GM12878 (cell line): ENCODE measurements at regions not wholly inside any gene's neighbourhood (a gene's known extent, or its start where the extent isn't known, plus 50 kb on each side); places are given as distances from the start of the nearest gene placed in this dataset.

ENCODE experiments used
- ATAC-seq: fragments of 200-7000 bp; cut with Tn5 transposase; 3 replicates; pipeline ENCODE4 v1.9.1; 2020; ENCODE audit warnings: mild to moderate bottlenecking, moderate library complexity
- BruUV-seq: library from RNA; stranded (reverse); fragments of 400-500 nt; replicated peaks from 2 replicates; lab custom pipeline; 2021; lab: Mats Ljungman, UMichigan
- CTCF ChIA-PET: fragments of 300-600 bp; sonication (Branson Sonifier 250); formaldehyde crosslinking; extraction: SDS; loops from one replicate; lab custom pipeline; 2021; ENCODE audit warnings: inconsistent platforms; lab: Yijun Ruan, JAX
- POLR2A ChIA-PET: fragments of 350-600 bp; formaldehyde crosslinking; extraction: SDS; loops from one replicate; lab custom pipeline; 2021; ENCODE audit warnings: inconsistent platforms; lab: Charles Lee
- RAD21 ChIA-PET: fragments of 300-600 bp; sonication (Branson Sonifier 250); formaldehyde crosslinking; loops from one replicate; lab custom pipeline; 2023; ENCODE audit warnings: antibody characterized with exemption; ENCODE audit not compliant: unreplicated experiment; lab: Charles Lee
- SMC1A ChIA-PET: fragments of 300-600 bp; sonication (Branson Sonifier 250); formaldehyde crosslinking; loops from one replicate; lab custom pipeline; 2023; ENCODE audit not compliant: unreplicated experiment, uncharacterized antibody; lab: Charles Lee
- DNase-seq: peaks from one replicate; pipeline ENCODE4 v3.0.0-alpha.2; 2011; ENCODE audit warnings: low read depth, low spot score
- FAIRE-seq: peaks from 3 replicates; lab custom pipeline; 2011; peaks lifted over from hg19 to GRCh38; lab: Jason Lieb, UNC
- H2AFZ ChIP-seq: 2 replicates; pipeline ENCODE4 v1.6.0; 2011; ENCODE audit warnings: low read depth, low read length, control low read depth; ENCODE audit not compliant: control insufficient read depth
- H3K27ac ChIP-seq: 2 replicates; pipeline ENCODE4 v1.5.1; 2011; ENCODE audit warnings: control low read depth; ENCODE audit not compliant: control insufficient read depth, insufficient read depth
- H3K27me3 ChIP-seq, 2 experiments: replicated peaks in 1 of 2; 2 replicates each; pipeline versions ENCODE4 v1.6.0 to v1.6.1; 2011; ENCODE audit warnings: low read length in 1 of 2; ENCODE audit not compliant: control insufficient read depth in 2 of 2, insufficient read depth in 2 of 2
- H3K36me3 ChIP-seq, 2 experiments: 2 replicates each; pipeline ENCODE4 v1.5.1; 2011; ENCODE audit warnings: low read length in 1 of 2; ENCODE audit not compliant: control insufficient read depth in 2 of 2, insufficient read depth in 2 of 2
- H3K4me1 ChIP-seq: 2 replicates; pipeline ENCODE4 v1.6.1; 2011; ENCODE audit warnings: mild to moderate bottlenecking, low read length, moderate library complexity, mixed read lengths; ENCODE audit not compliant: control insufficient read depth, insufficient read depth
- H3K4me2 ChIP-seq: 2 replicates; pipeline ENCODE4 v1.6.0; 2011; ENCODE audit warnings: control low read depth; ENCODE audit not compliant: control insufficient read depth, insufficient read depth
- H3K4me3 ChIP-seq: fragments of 200-600 bp; sonication (generic); 2 replicates; pipeline ENCODE4 v1.5.1; 2016
- H3K79me2 ChIP-seq: 2 replicates; pipeline ENCODE4 v1.6.0; 2011; ENCODE audit warnings: low read length; ENCODE audit not compliant: control insufficient read depth, insufficient read depth
- H3K9ac ChIP-seq: 2 replicates; pipeline ENCODE4 v1.8.0; 2011; ENCODE audit warnings: low read length, control low read depth, mixed read lengths; ENCODE audit not compliant: control insufficient read depth, insufficient read depth
- H3K9me3 ChIP-seq: replicated peaks from 3 replicates; pipeline ENCODE4 v1.5.1; 2011; ENCODE audit warnings: mild to moderate bottlenecking, low read length; ENCODE audit not compliant: control insufficient read depth, insufficient read depth
- H4K20me1 ChIP-seq: 2 replicates; pipeline ENCODE4 v1.6.0; 2011; ENCODE audit not compliant: control insufficient read depth, insufficient read depth
- BACH1 ChIP-seq: fragments of 450-650 bp; IDR thresholded peaks from 2 replicates; pipeline ENCODE4 v1.6.1; 2017; ENCODE audit warnings: mild to moderate bottlenecking, borderline replicate concordance
- CEBPB ChIP-seq, 2 experiments: fragments of 150-350 bp in 1 of 2; IDR thresholded peaks; 2 replicates each; pipeline ENCODE4 v1.6.1; 2012 to 2014; ENCODE audit warnings: low read depth in 2 of 2, low read length in 2 of 2, borderline replicate concordance in 1 of 2, inconsistent platforms in 1 of 2
- CREM ChIP-seq: IDR thresholded peaks from 2 replicates; pipeline ENCODE4 v1.6.1; 2014; ENCODE audit warnings: antibody characterized with exemption, low read depth
- ETV6 ChIP-seq, 2 experiments: fragments of 450-650 bp in 1 of 2; IDR thresholded peaks in 1 of 2; conservative IDR thresholded peaks in 1 of 2; 2 replicates each; pipeline ENCODE4 v1.6.1; 2014; ENCODE audit warnings: antibody characterized with exemption in 1 of 2, borderline replicate concordance in 1 of 2, low read depth in 1 of 2, mild to moderate bottlenecking in 1 of 2, moderate library complexity in 1 of 2
- NR2F1 ChIP-seq: fragments of 450-650 bp; conservative IDR thresholded peaks from 2 replicates; pipeline ENCODE4 v1.6.1; 2017; ENCODE audit warnings: mild to moderate bottlenecking
- POLR2AphosphoS2 ChIP-seq: IDR thresholded peaks from 2 replicates; pipeline ENCODE4 v1.6.1; 2011; ENCODE audit warnings: low read depth, mild to moderate bottlenecking, low read length, improper control_type of control experiment, moderate library complexity
- RELB ChIP-seq: fragments of 450-650 bp; IDR thresholded peaks from 2 replicates; pipeline ENCODE4 v1.6.1; 2017; ENCODE audit warnings: low read depth, mild to moderate bottlenecking, moderate library complexity
- SMAD5 ChIP-seq: IDR thresholded peaks from 2 replicates; pipeline ENCODE4 v1.6.1; 2016; ENCODE audit warnings: antibody characterized with exemption, low read depth
- SMARCA5 ChIP-seq: fragments of 450-650 bp; IDR thresholded peaks from 2 replicates; pipeline ENCODE4 v1.6.1; 2017; ENCODE audit warnings: mild to moderate bottlenecking
- ZBTB33 ChIP-seq: fragments of 450-650 bp; IDR thresholded peaks from 2 replicates; pipeline ENCODE4 v1.6.1; 2017; ENCODE audit warnings: mild to moderate bottlenecking
- WGBS: methylation state at CpG from one replicate; pipeline ENCODE4 v1.1.6; 2016; ENCODE audit warnings: low lambda C conversion rate; ENCODE audit not compliant: insufficient replicate concordance, insufficient coverage; ENCODE audit errors: missing lambda C conversion rate; 5-methylcytosine and 5-hydroxymethylcytosine counted together
- in situ Hi-C: fragments of 300-500 bp; cut with MboI; formaldehyde crosslinking; loops from 9 replicates; pipeline ENCODE4 v1.14.3; 2018; ENCODE audit warnings: mixed read lengths
- intact Hi-C: fragments of 100-400 bp; cut with micrococcal nuclease; formaldehyde crosslinking; loops from one replicate; pipeline ENCODE4 v1.14.2; 2022; ENCODE audit not compliant: unreplicated experiment
- TF ChIP-seq, protein P1 (sequence below): fragments of 450-650 bp; IDR thresholded peaks from 2 replicates; pipeline ENCODE4 v1.6.1; 2018; ENCODE audit warnings: borderline replicate concordance, mild to moderate bottlenecking; ENCODE audit not compliant: partially characterized antibody
- TF ChIP-seq, protein P2 (sequence below): fragments of 450-650 bp; IDR thresholded peaks from 2 replicates; pipeline ENCODE4 v1.6.1; 2017; ENCODE audit warnings: mild to moderate bottlenecking, low read depth, inconsistent platforms; ENCODE audit not compliant: poor library complexity, severe bottlenecking

GRCh38 chr16:85426806-85427205, 186.3 kb upstream of the GSE1 start:
- SMC1A ChIA-PET, result no interaction called here
- TF ChIP-seq, protein P1, sequence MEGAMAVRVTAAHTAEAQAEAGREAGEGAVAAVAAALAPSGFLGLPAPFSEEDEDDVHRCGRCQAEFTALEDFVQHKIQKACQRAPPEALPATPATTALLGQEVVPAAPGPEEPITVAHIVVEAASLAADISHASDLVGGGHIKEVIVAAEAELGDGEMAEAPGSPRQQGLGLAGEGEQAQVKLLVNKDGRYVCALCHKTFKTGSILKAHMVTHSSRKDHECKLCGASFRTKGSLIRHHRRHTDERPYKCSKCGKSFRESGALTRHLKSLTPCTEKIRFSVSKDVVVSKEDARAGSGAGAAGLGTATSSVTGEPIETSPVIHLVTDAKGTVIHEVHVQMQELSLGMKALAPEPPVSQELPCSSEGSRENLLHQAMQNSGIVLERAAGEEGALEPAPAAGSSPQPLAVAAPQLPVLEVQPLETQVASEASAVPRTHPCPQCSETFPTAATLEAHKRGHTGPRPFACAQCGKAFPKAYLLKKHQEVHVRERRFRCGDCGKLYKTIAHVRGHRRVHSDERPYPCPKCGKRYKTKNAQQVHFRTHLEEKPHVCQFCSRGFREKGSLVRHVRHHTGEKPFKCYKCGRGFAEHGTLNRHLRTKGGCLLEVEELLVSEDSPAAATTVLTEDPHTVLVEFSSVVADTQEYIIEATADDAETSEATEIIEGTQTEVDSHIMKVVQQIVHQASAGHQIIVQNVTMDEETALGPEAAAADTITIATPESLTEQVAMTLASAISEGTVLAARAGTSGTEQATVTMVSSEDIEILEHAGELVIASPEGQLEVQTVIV, result no peak
- TF ChIP-seq ETV6 (conservative IDR thresholded peaks at IDR 0.05 in 1 of 2, IDR thresholded peaks at IDR 0.05 in 1 of 2; ENCODE audit: borderline replicate concordance in 1 of 2, low read depth in 1 of 2), result no peak
- no peak for TF ChIP-seq CREM
- TF ChIP-seq NR2F1, result no peak
- no peak for TF ChIP-seq RELB
- TF ChIP-seq CEBPB (IDR thresholded peaks at IDR 0.05; ENCODE audit: borderline replicate concordance in 1 of 2, low read depth in 2 of 2, low read length in 2 of 2), result no peak
- TF ChIP-seq SMAD5, result no peak
- TF ChIP-seq, protein P2, sequence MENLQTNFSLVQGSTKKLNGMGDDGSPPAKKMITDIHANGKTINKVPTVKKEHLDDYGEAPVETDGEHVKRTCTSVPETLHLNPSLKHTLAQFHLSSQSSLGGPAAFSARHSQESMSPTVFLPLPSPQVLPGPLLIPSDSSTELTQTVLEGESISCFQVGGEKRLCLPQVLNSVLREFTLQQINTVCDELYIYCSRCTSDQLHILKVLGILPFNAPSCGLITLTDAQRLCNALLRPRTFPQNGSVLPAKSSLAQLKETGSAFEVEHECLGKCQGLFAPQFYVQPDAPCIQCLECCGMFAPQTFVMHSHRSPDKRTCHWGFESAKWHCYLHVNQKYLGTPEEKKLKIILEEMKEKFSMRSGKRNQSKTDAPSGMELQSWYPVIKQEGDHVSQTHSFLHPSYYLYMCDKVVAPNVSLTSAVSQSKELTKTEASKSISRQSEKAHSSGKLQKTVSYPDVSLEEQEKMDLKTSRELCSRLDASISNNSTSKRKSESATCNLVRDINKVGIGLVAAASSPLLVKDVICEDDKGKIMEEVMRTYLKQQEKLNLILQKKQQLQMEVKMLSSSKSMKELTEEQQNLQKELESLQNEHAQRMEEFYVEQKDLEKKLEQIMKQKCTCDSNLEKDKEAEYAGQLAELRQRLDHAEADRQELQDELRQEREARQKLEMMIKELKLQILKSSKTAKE, result no peak
- TF ChIP-seq BACH1, result no peak
- TF ChIP-seq SMARCA5, result no peak
- TF ChIP-seq ZBTB33, result no peak
- no peak for TF ChIP-seq POLR2AphosphoS2
- TF ChIP-seq, all 136 proteins: peak for 0
- ChIA-PET POLR2A (no interaction called here), RAD21 (no interaction called here), CTCF (interaction anchor here (0.8 to 3.6 kb wide), 4 partner anchors 31 to 259 kb away, joined by 3 to 17 read pairs (median 4); no protein-coding TSS in a partner anchor)
- in situ Hi-C loops (loop anchor here (25.0 kb wide), 1 partner anchor 185 kb away; the partner anchor contains the start of gene GSE1), intact Hi-C loops (loop anchor here (10.0 kb wide), 1 partner anchor 122 kb away; no protein-coding TSS in a partner anchor)
- no peak for DNase-seq
- no TSS peak for BruUV-seq
- Histone ChIP-seq H3K9me3 (no peaks in the 10 kb centered on the region), H2AFZ (no peak overlapping the region), H3K4me2 (no peak overlapping the region), H3K27ac (no peak overlapping the region), H3K4me1 (no peaks in the 10 kb centered on the region), H4K20me1 (no peaks in the 10 kb centered on the region), H3K4me3 (no peak overlapping the region), H3K79me2 (no peaks in the 10 kb centered on the region), H3K27me3 (peaks cover 0 to 3% of the 10 kb centered on the region in 2 experiments; a peak in 2 of 4 replicates), H3K9ac (no peak overlapping the region), H3K36me3 (no peaks in the 10 kb centered on the region)
- no peak for ATAC-seq
- no peak for FAIRE-seq
- WGBS, result 28% methylated on average over 2 of the region's 2 CpGs
